GM04504 (cell line): ENCODE measurements at regions not wholly inside any gene's neighbourhood (a gene's known extent, or its start where the extent isn't known, plus 50 kb on each side); places are given as distances from the start of the nearest gene placed in this dataset.

Experiments
- DNase-seq: peaks from one replicate; pipeline ENCODE4 v3.0.0-alpha.2; 2012; ENCODE audit warnings: low read depth

- no peak for DNase-seq
Observed at GRCh38 chr2:8472545-8473323, 209.1 kb upstream of the ID2 start.

GRCh38 chr2:8475349-8476031 lies 206.4 kb upstream of the ID2 start:
- DNase-seq = no peak

DNA sequence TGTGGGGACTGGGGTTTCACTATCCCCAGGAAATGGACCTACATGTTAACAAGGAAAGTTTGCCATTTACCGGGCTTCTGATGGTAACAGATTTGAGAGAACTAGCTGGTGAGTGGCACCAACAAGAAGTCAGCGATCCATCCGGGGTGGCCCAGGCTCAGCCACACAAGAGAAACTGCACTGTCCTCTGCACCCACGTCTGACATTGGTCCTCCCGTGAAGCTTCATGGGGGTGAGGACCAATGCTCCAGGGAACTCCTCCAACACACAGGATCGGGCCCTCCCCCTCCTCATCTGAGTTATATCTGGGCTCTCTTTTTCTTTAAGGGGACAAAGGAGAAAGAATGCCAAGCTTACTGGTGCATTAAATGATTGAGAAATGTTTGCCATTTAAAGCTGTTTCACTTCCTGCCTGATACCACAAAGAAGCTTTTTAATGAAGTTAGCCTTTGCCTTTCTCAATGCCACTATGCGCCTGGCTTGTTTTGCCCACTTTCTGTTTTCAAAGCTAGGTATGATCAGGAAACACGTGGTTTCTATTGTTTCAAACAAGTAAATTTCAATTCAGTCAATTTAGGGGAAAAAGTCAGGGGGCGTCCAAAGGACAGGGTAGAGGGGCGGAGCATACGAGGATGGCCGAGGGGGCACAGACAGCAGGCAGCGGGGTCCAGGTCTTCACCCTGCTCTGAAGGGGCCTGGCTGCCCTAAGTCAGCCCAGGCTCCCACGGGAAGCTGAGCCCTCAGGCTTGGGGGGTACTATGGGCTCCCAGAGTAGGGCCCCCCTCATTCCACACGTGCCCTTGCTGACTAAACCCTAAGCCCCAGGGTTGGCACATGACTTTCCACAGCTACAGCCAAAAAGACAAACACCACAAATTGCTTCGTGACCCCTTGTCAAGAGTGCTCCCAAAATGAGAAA lies 204.0 kb upstream of the ID2 start:
- DNase-seq = no peak

DNA sequence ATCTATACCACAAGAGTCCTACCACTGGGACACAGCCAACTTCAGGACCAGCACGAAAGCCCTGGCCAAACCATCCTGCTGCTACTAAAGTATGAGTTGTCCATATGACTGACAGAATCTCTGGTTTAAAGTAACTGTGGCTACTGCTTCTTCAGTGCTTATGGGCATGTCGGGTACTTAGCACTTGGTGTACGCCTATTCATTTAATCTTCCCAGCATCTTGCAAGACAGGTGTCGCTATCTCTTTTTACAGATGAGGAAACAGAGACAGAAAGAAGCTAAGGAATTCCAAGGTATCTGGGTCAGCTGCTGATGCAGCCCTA lies 203.4 kb upstream of the ID2 start:
- DNase-seq = no peak

GRCh38 chr2:8479298-8479697 lies 202.6 kb upstream of the ID2 start:
- no peak for DNase-seq

DNA sequence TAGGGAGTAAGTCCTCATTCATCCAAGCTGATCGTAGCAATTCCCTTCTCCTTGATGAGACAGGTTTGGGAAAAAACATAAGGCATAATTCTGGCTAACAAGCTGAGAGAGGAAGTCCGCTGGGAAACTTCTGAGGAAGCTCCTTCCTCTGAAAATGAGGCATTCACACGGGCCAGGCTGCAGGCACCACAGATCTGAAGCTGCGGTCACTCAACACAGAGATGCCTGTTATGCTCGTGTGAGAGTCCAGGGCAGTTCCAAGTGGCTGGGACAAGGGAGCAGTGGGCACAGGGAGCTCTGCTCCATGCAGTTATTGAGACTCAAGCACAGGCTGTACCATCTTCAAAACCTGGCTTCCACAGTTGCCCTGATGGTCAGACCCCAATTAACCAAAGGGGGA lies 200.9 kb upstream of the ID2 start:
- DNase-seq = no peak

- DNase-seq = no peak
Observed at GRCh38 chr2:8481463-8482009, 200.3 kb upstream of the ID2 start.

DNA sequence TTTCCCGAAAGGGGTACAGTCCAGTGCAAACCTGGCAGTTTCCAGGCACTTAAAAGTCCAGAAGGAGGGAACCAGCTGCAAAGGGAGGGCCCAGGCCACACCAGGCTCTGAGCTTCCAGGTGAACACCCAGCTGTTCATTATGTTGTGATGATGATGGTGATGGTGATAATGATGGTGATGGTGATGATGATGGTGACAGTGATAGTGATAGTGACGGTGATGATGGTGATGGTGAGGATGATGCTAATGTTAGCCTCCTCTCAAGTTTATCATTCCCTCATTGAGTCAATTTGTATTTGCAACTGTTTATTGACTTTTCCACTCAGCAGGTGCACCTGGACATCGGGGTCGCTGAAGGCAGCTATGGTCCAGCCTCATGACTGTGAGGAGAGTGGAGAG lies 199.4 kb upstream of the ID2 start:
- no peak for DNase-seq

DNA sequence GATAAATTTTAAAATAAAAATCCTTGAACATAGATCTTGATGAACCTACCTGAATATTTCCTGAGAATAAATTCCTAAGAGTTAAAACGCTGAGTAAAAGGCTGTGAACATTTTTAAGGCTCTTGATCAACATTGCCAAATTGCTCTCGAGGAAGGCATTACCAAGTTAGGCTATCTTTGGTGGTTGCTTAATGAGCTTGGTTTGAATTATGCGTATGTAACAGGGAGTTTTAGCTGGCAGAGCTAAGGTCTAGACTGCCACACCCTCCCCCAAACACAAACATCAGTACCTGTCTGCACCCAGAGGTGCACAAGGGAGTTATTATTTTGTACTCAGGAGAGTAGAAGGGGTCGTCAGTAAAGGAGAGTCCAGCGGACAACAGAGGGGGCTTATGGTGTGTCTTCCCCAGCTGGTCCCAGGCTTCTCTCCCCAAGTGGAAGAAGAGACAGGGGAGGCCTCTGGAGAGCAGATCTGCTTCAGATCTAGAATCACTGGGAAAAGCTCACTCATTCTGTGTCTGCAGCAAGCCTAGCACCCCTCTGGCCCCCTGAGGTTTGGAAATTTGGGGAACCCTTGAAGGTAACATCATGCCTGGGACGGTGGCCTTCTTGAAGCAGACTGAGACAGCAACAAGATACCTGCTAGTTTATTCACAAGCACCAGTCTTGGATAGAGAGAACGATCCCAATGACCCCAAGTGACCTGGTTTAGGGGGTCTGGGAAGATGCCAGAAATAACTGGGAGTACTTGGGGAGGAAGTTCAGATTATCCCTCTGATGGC lies 197.2 kb upstream of the ID2 start:
- DNase-seq = no peak

DNA sequence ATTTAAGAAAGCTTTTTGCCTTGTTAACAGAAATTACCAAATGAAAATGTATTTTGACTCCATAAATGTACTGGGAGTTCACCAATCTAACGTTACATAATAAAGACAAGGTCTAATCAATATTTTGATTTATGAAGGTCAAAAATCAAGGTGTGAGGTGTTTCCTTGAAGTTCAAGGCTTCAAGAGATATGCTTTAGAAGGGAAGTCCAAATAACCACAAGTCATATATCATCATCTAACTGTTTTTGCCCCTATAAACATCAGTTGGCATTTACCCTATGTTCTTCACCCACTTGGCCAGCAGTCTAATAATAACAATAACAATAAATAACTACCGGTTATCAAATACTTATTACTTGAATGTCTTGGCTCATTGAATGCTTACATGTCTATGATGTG lies 196.1 kb upstream of the ID2 start:
- DNase-seq = no peak

GRCh38 chr2:8486141-8486540 lies 195.7 kb upstream of the ID2 start:
- DNase-seq = no peak

DNA sequence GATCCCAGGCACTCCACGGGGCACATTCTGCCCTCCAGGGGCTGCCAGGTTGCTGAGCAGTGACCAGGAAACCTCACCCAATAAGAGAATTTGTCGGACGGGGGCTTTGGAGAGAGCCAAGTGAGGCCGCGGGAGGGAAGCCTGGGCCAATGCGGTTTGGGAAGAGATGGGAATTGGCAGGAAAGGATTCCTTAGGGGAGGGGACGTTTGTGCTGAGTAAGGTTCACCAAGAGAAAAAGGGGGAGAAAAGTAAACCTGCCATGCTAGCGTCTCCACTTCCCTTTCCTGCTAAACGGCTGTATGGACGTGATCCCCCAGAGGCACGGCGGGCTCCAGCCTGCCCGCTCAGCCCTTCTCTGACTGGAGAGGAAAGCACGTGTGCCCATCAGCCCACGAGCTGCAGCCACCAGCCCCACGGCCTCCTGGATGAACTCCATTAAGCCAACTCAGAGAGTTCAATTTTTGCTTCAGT lies 194.4 kb upstream of the ID2 start:
- no peak for DNase-seq

DNA sequence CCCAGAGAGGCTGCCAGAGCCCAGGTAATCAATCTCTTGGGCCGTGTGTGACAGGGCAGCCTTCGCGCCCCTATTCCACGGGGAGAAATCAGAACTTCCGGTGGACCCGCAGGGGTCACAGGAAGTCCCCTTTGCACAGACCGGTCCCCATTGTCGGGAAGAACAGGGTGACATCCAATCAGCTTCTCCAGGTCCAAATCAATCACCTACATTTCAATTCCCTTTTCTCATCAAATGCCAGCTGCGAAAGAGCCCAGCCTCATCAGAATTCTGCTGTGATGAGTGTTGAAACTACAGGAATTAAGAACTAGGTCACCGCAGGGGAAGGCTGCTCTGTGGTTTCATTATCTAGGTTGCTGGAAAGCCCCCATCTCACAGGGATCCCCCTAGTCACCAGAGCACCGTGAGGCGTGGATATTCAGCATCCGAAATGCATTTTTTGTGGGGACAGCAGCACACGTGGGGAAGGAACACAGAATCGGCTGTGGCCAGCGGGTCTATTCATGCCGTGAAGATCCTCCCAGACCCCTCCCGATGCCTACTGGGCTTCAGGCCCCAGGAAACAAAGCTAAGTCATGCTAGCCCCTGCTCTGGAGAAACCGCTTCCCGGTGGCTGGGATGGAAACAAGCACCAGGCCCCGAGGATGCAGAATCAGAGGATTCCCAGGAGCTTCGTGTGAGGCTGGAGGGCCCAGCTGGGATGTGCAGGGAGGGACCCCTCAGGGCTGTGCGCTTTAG lies 193.7 kb upstream of the ID2 start:
- no peak for DNase-seq

GRCh38 chr2:8489221-8489620 lies 192.6 kb upstream of the ID2 start:
- DNase-seq = no peak

DNA sequence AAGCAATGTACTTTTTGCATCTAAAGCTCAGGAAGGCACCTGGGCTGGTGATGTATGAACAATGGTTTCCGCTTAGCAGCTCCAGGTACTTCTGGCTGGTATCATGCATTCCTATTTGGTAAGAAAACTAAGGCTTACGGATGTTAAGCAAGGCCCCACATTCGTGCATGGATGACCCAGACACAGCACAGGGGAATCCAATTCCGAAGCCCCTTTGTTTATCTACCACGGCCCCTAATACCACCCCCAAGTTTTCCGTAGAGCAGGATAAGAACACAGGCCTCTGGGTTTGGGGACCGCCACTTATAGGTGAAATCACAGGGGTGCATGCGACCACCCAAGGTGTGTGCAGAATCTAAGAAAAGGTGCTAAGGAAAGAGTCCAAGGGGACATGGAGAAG lies 192.1 kb upstream of the ID2 start:
- DNase-seq = no peak

DNA sequence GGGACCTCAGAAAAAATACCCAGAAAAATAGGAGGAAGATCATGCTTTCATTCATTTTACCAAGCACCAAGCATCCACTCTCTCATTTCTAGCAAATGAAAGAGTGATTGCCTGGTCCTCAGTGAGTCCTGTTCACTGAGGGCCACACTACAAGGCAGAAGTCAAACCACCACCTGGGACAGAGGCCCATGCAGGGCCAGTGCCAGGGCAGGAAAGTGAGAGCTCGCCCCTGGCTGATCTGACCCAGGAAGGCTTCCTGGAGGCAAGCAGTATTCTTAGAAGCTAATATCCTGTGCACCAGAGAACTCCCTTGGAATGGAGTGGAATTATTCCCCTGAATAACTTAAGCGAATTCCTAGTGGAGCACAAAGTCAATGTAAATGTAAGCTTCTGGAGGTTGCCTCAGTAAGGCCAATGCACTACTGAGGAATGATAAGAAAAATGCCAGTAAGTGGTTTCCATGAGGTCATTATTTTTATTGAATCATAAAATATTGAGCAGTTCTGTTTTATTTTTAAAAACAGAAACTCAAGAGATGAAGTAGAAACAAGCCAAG lies 191.6 kb upstream of the ID2 start:
- no peak for DNase-seq

GRCh38 chr2:8491296-8492027 lies 190.4 kb upstream of the ID2 start:
- DNase-seq = no peak

GRCh38 chr2:8494151-8494550 lies 187.7 kb upstream of the ID2 start:
- DNase-seq = no peak

- no peak for DNase-seq
Observed at GRCh38 chr2:8494589-8494988, 187.3 kb upstream of the ID2 start.
